Spinal cord (tissue), 9 donors: ENCODE measurements at regions not wholly inside any gene's neighbourhood (a gene's known extent, or its start where the extent isn't known, plus 50 kb on each side); places are given as distances from the start of the nearest gene placed in this dataset.

Experiments
- DNase-seq, 6 donors: peaks; one replicate each; pipeline versions ENCODE4 v3.0.0 to v3.0.0-alpha.2; 2013 to 2015; ENCODE audit warnings: low spot score in 6 of 6, low read depth in 4 of 6
- H3K27ac ChIP-seq: one replicate; pipeline ENCODE4 v1.5.1; 2013; ENCODE audit warnings: low read depth, low read length, control low read depth
- H3K27me3 ChIP-seq: one replicate; pipeline ENCODE4 v1.6.1; 2013; ENCODE audit warnings: low read length; ENCODE audit not compliant: control insufficient read depth, insufficient read depth
- H3K36me3 ChIP-seq: one replicate; pipeline ENCODE4 v1.6.1; 2013; ENCODE audit warnings: low read length; ENCODE audit not compliant: control insufficient read depth, insufficient read depth
- H3K4me1 ChIP-seq: one replicate; pipeline ENCODE4 v1.6.1; 2013; ENCODE audit warnings: low read length; ENCODE audit not compliant: control insufficient read depth, insufficient read depth
- H3K4me3 ChIP-seq: one replicate; pipeline ENCODE4 v1.5.1; 2013; ENCODE audit warnings: low read depth, low read length, control low read depth
- H3K9me3 ChIP-seq: one replicate; pipeline ENCODE4 v1.6.1; 2013; ENCODE audit warnings: low read length; ENCODE audit not compliant: control insufficient read depth, insufficient read depth
- WGBS: methylation state at CpG from one replicate; pipeline ENCODE4 v1.1.5; 2013; ENCODE audit warnings: missing lambda C conversion rate; ENCODE audit not compliant: insufficient coverage; 5-methylcytosine and 5-hydroxymethylcytosine counted together
- donor health status: healthy.

- Histone ChIP-seq H3K9me3 (no peaks in the 10 kb centered on the region), H3K27me3 (no peaks in the 10 kb centered on the region), H3K36me3 (no peaks in the 10 kb centered on the region), H3K27ac (no peak overlapping the region), H3K4me3 (no peak overlapping the region), H3K4me1 (no peaks in the 10 kb centered on the region)
- WGBS, result 81% methylated on average over 3 of the region's 8 CpGs
- no peak for DNase-seq
Measured at GRCh38 chr17:14746822-14747602, 446.1 kb downstream of the HS3ST3B1 start.

DNA sequence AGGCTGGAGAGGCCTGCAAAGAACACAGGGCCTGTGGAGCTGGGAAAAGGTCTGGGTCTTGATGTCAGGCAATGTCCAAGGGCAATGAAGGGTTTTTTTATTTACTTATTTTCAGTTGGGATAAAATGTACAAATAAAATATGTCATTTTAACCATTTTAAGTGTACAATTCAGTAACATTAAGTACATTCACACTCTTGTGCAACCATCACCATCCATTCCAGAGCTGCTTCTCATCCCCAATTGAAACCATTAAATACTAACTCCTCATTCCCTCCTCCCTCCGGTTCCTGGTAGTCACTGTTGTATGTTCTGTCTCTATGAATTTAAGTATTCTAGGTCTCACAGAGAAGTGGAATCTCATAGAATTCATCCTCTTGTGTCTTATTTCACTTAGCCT, 444.7 kb downstream of the HS3ST3B1 start:
- H3K27me3 ChIP-seq, result no peaks in the 10 kb centered on the region
- no peaks in the 10 kb centered on the region for H3K36me3 ChIP-seq
- DNase-seq, result no peak
- no peak overlapping the region for H3K27ac ChIP-seq
- no CpG with 5 or more reads among the region's 1 CpG for WGBS
- H3K4me3 ChIP-seq, result no peak overlapping the region
- no peaks in the 10 kb centered on the region for H3K9me3 ChIP-seq
- H3K4me1 ChIP-seq, result no peaks in the 10 kb centered on the region

GRCh38 chr17:14744761-14745473, 444.0 kb downstream of the HS3ST3B1 start:
- Histone ChIP-seq H3K27me3 (no peaks in the 10 kb centered on the region), H3K4me3 (no peak overlapping the region), H3K4me1 (no peaks in the 10 kb centered on the region), H3K27ac (no peak overlapping the region), H3K9me3 (no peaks in the 10 kb centered on the region), H3K36me3 (no peaks in the 10 kb centered on the region)
- 100% methylated on average over 3 of the region's 4 CpGs for WGBS
- DNase-seq, result no peak

DNA sequence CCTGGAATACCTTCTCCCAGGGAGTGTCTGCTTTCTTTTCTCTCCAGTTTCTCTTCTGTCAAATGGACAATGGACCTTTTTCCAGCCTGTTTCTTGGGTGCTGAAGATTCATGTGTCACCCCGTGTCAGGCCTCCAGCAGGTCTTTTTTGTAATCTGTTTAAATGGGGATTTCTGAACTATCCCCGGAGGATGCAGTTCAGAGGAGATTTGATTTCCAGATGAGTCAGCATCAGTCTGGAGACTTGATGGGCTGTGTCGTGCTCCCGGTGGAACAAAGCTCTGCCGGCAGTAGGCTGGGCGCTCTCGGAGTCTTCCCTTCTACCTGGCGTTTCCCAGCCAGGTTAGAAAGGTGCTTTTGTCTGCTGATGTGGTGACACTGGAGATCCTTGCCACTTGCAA, 440.6 kb downstream of the HS3ST3B1 start:
- H3K9me3 ChIP-seq, result no peaks in the 10 kb centered on the region
- no peaks in the 10 kb centered on the region for H3K4me1 ChIP-seq
- no peaks in the 10 kb centered on the region for H3K27me3 ChIP-seq
- no peak overlapping the region for H3K4me3 ChIP-seq
- DNase-seq, result peak in 1 of 6 donors; percentile 37
- WGBS, result 20% methylated on average over 5 of the region's 8 CpGs
- no peak overlapping the region for H3K27ac ChIP-seq
- no peaks in the 10 kb centered on the region for H3K36me3 ChIP-seq

DNA sequence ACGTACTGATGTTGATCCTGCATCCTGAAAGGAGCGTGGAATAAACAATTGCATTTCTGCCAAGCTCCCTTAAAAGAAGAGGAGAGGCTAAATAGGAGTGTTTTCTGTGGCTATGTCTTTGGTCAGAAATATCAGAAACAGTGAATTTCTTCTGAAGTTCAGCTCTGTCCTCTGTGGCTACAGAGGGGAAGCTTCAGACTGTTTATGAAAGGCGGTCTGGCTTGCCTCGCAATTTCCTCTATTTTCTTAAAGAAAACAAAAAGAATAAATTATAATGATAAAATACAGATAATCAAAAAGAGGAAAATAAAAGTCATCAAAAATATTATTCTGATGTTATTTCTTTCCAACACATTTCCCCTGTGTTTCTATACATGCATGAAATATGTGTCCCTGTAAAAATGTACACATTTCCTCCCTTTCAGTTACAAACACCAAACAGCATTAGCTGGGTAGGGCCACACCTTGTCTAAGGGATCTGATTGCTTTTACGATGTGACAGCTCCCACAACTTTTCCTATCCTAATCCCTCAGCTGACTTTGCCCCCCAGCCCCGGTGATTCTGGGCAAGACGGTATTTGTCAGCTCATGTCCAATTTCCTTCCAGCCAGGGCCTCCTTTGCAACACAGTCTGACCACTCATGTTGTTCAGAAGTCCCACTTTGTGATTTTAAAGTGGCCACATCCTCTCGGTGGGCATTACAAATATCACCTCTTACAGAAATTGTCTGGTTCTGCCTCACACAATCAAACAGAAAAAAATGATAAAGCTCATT, 439.0 kb downstream of the HS3ST3B1 start:
- DNase-seq, result no peak
- H3K9me3 ChIP-seq, result no peaks in the 10 kb centered on the region
- H3K27ac ChIP-seq, result no peak overlapping the region
- H3K36me3 ChIP-seq, result no peaks in the 10 kb centered on the region
- H3K27me3 ChIP-seq, result no peaks in the 10 kb centered on the region
- H3K4me3 ChIP-seq, result no peak overlapping the region
- H3K4me1 ChIP-seq, result no peaks in the 10 kb centered on the region
- 64% methylated on average over 5 of the region's 8 CpGs for WGBS

GRCh38 chr17:14738652-14738988, 437.7 kb downstream of the HS3ST3B1 start:
- Histone ChIP-seq H3K36me3 (no peaks in the 10 kb centered on the region), H3K27me3 (no peaks in the 10 kb centered on the region)

DNA sequence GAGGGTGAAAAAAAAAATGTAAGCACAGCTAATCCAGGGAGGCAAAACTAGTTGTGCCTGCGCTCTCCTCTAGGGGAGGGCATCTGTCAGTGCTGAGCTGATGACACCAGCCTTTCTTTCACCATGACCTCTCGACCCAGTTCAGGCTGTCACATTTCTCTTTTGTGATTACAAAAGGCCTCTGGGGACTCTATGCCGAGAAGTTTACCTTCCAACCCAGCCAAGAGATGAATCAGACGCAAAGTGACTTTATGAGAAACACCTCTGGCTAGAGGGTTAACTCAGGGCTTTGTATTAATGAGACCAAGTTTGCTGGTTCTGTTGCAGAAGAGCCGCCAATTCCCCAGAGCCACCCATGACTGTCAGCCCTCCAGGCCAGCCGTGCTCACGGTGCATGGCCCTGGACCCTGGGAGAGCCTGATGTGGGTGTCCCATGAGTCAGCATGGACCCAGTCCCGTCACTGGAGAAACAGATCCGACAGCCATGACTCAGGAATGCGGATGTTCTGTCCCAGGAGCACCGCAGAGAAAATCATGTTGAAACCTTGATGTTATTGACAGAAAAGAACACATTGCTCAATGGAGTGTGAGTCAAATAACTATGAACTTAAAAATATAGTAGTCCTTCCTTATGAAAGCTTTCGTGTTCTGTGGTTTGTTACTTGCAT, 437.2 kb downstream of the HS3ST3B1 start:
- H3K27me3 ChIP-seq, result no peaks in the 10 kb centered on the region
- no peak overlapping the region for H3K27ac ChIP-seq
- no peaks in the 10 kb centered on the region for H3K4me1 ChIP-seq
- no peak overlapping the region for H3K4me3 ChIP-seq
- H3K36me3 ChIP-seq, result no peaks in the 10 kb centered on the region
- 55% methylated on average over 8 of the region's 12 CpGs for WGBS
- no peaks in the 10 kb centered on the region for H3K9me3 ChIP-seq
- no peak for DNase-seq

More at GRCh38 chr17:14738652-14738988, 437.7 kb downstream of the HS3ST3B1 start:
- Histone ChIP-seq H3K4me1 (no peaks in the 10 kb centered on the region), H3K4me3 (no peak overlapping the region), H3K9me3 (no peaks in the 10 kb centered on the region), H3K27ac (no peak overlapping the region)
- DNase-seq, result no peak
- 100% methylated on average over 4 of the region's 7 CpGs for WGBS

DNA sequence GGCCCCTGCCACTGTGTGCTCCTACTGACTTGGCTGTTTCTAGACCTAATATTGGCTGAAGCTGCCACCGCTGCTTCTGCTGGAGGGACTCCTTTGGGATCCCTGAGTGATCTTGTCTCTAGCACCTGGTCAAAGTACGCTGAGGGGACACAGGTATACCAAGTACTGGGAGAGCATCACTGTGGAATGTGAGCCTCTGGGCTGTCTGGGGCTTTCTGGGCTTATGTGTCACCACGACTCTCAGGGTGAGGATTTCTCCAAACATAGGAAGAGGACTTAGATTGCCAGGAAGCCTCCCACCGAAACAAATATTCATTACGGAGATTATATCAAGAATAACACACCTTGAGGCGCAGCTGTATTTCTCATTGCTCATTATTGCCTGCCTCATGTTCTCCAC, 435.8 kb downstream of the HS3ST3B1 start:
- 95% methylated on average over 2 of the region's 6 CpGs for WGBS
- Histone ChIP-seq H3K27me3 (no peaks in the 10 kb centered on the region), H3K27ac (no peak overlapping the region), H3K9me3 (no peaks in the 10 kb centered on the region), H3K36me3 (no peaks in the 10 kb centered on the region), H3K4me1 (no peaks in the 10 kb centered on the region), H3K4me3 (no peak overlapping the region)
- no peak for DNase-seq

- no peaks in the 10 kb centered on the region for H3K9me3 ChIP-seq
- H3K36me3 ChIP-seq, result no peaks in the 10 kb centered on the region
- no CpG with 5 or more reads among the region's 2 CpGs for WGBS
- H3K4me3 ChIP-seq, result no peak overlapping the region
- H3K27me3 ChIP-seq, result no peaks in the 10 kb centered on the region
- no peak overlapping the region for H3K27ac ChIP-seq
- DNase-seq, result no peak
- H3K4me1 ChIP-seq, result no peaks in the 10 kb centered on the region
Measured at GRCh38 chr17:14733376-14733775, 432.5 kb downstream of the HS3ST3B1 start.
